Activated naive CD4-positive, alpha-beta T cell treated with anti-CD3 and anti-CD28 coated beads, Interleukin-2, amount 50 U/mL, for 72 hours (primary cell): ENCODE measurements at regions not wholly inside any gene's neighbourhood (a gene's known extent, or its start where the extent isn't known, plus 50 kb on each side); places are given as distances from the start of the nearest gene placed in this dataset.

Experiments used
- ATAC-seq, 2 donors: fragments of 150-1000 bp; cut with Tn5 transposase; 2 replicates each; pipeline ENCODE4 v1.10.0; 2021; ENCODE audit warnings: mild to moderate bottlenecking in 2 of 2, moderate library complexity in 2 of 2
- DNase-seq, 2 donors: peaks; one replicate each; pipeline ENCODE4 v3.0.0; 2021 to 2022; ENCODE audit warnings: low spot score in 2 of 2
- H3K27ac Mint-ChIP-seq, 2 donors: one replicate each; pipeline ENCODE4 v1.8.0; 2022; ENCODE audit warnings: mild to moderate bottlenecking in 2 of 2, mixed read lengths in 2 of 2
- H3K36me3 Mint-ChIP-seq, 2 donors: one replicate each; pipeline ENCODE4 v1.8.0; 2022; ENCODE audit warnings: mixed read lengths in 2 of 2
- H3K9me3 Mint-ChIP-seq, 2 donors: one replicate each; pipeline ENCODE4 v1.8.0; 2022; ENCODE audit warnings: mixed read lengths in 2 of 2

- no peak overlapping the region for H3K27ac Mint-ChIP-seq
- H3K9me3 Mint-ChIP-seq: peaks cover 0 to 6% of the 10 kb centered on the region in 2 donors
- DNase-seq (no peak), ATAC-seq (no peak)
- peaks cover 4 to 14% of the 10 kb centered on the region in 2 donors for H3K36me3 Mint-ChIP-seq
Observed at GRCh38 chr10:89114846-89115625, 92.1 kb downstream of the CH25H start.

GRCh38 chr10:89102735-89103134 lies 104.4 kb downstream of the CH25H start:
- H3K27ac Mint-ChIP-seq: no peak overlapping the region
- ATAC-seq (no peak), DNase-seq (no peak)
- H3K9me3 Mint-ChIP-seq: no peaks in the 10 kb centered on the region
- H3K36me3 Mint-ChIP-seq: no peaks in the 10 kb centered on the region

GRCh38 chr10:89101943-89102342 lies 105.2 kb downstream of the CH25H start:
- Mint-ChIP-seq H3K36me3 (no peaks in the 10 kb centered on the region), H3K9me3 (no peaks in the 10 kb centered on the region), H3K27ac (no peak overlapping the region)
- ATAC-seq (no peak), DNase-seq (no peak)

- ATAC-seq (no peak), DNase-seq (no peak)
- H3K27ac Mint-ChIP-seq: no peak overlapping the region
- no peaks in the 10 kb centered on the region for H3K9me3 Mint-ChIP-seq
- H3K36me3 Mint-ChIP-seq: no peaks in the 10 kb centered on the region
Observed at GRCh38 chr10:89100680-89101079, 106.4 kb downstream of the CH25H start.

- no peak for ATAC-seq
- Mint-ChIP-seq H3K9me3 (no peaks in the 10 kb centered on the region), H3K36me3 (no peaks in the 10 kb centered on the region), H3K27ac (no peak overlapping the region)
- DNase-seq: no peak
Observed at GRCh38 chr10:89097226-89097625, 106.6 kb downstream of the FAS start.

- DNase-seq (no peak), ATAC-seq (no peak)
- H3K36me3 Mint-ChIP-seq: no peaks in the 10 kb centered on the region
- no peak overlapping the region for H3K27ac Mint-ChIP-seq
- H3K9me3 Mint-ChIP-seq: no peaks in the 10 kb centered on the region
Observed at GRCh38 chr10:89095701-89096391, 105.2 kb downstream of the FAS start.

- no peak for DNase-seq
Observed at GRCh38 chr10:89093728-89094127, 103.1 kb downstream of the FAS start.

GRCh38 chr10:89092981-89093380 lies 102.4 kb downstream of the FAS start:
- DNase-seq: no peak
- H3K27ac Mint-ChIP-seq: no peak overlapping the region
- H3K36me3 Mint-ChIP-seq: no peaks in the 10 kb centered on the region
- no peak for ATAC-seq
- H3K9me3 Mint-ChIP-seq: no peaks in the 10 kb centered on the region

More at GRCh38 chr10:89093728-89094127, 103.1 kb downstream of the FAS start:
- Mint-ChIP-seq H3K27ac (no peak overlapping the region), H3K36me3 (no peaks in the 10 kb centered on the region), H3K9me3 (no peaks in the 10 kb centered on the region)
- no peak for ATAC-seq

- H3K9me3 Mint-ChIP-seq: no peaks in the 10 kb centered on the region
- no peak for DNase-seq
- ATAC-seq: no peak
- H3K36me3 Mint-ChIP-seq: no peaks in the 10 kb centered on the region
- no peak overlapping the region for H3K27ac Mint-ChIP-seq
Observed at GRCh38 chr10:89092439-89092838, 101.8 kb downstream of the FAS start.

GRCh38 chr10:89091496-89091895 lies 100.9 kb downstream of the FAS start:
- Mint-ChIP-seq H3K27ac (no peak overlapping the region), H3K9me3 (no peaks in the 10 kb centered on the region), H3K36me3 (no peaks in the 10 kb centered on the region)
- ATAC-seq (no peak), DNase-seq (no peak)

GRCh38 chr10:89090756-89091445 lies 100.3 kb downstream of the FAS start:
- DNase-seq: no peak
- H3K27ac Mint-ChIP-seq: no peak overlapping the region
- ATAC-seq: no peak
- no peaks in the 10 kb centered on the region for H3K9me3 Mint-ChIP-seq
- H3K36me3 Mint-ChIP-seq: no peaks in the 10 kb centered on the region

- ATAC-seq (peak; percentile 17 to 29), DNase-seq (no peak)
- no peaks in the 10 kb centered on the region for H3K9me3 Mint-ChIP-seq
- H3K36me3 Mint-ChIP-seq: no peaks in the 10 kb centered on the region
- peak overlapping the region in 1 of 2 donors; percentile 27 for H3K27ac Mint-ChIP-seq
Observed at GRCh38 chr10:89086801-89087521, 96.4 kb downstream of the FAS start.

GRCh38 chr10:89085153-89085552 lies 94.6 kb downstream of the FAS start:
- DNase-seq (no peak), ATAC-seq (peak; percentile 27 to 50)
- Mint-ChIP-seq H3K27ac (no peak overlapping the region), H3K9me3 (no peaks in the 10 kb centered on the region), H3K36me3 (no peaks in the 10 kb centered on the region)

GRCh38 chr10:89082086-89082485 lies 91.5 kb downstream of the FAS start:
- no peak overlapping the region for H3K27ac Mint-ChIP-seq
- no peak for ATAC-seq
- H3K9me3 Mint-ChIP-seq: no peaks in the 10 kb centered on the region
- H3K36me3 Mint-ChIP-seq: no peaks in the 10 kb centered on the region
- DNase-seq: no peak

- ATAC-seq: no peak
- Mint-ChIP-seq H3K27ac (no peak overlapping the region), H3K36me3 (no peaks in the 10 kb centered on the region), H3K9me3 (no peaks in the 10 kb centered on the region)
- no peak for DNase-seq
Observed at GRCh38 chr10:89080660-89081059, 90.1 kb downstream of the FAS start.

- H3K36me3 Mint-ChIP-seq: no peaks in the 10 kb centered on the region
- DNase-seq (no peak), ATAC-seq (no peak)
- H3K27ac Mint-ChIP-seq: no peak overlapping the region
- H3K9me3 Mint-ChIP-seq: no peaks in the 10 kb centered on the region
Observed at GRCh38 chr10:89079961-89080360, 89.4 kb downstream of the FAS start.
